ENCODE measurements at regions not wholly inside any gene's neighbourhood (a gene's known extent, or its start where the extent isn't known, plus 50 kb on each side); places are given as distances from the start of the nearest gene placed in this dataset.

DNA sequence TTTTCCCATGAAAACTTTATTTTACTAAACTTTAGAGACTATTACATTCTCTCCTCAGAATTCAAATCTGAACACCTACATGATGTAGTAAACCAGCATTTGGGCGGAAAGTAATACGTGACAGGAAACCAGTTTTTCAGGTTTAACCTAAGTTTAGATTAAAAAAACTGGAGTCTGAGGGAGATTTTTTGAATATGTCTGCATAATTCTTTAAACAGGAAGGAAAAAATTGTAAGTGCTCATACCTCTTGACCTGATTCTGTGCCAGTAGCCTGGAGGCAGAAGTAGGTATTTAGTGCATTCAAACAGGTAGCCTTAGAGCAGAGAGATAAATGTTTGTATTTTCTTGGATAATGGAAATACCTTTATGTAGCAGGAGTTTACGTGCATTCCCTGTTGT, 224.3 kb downstream of the MDFIC start:
- TF ChIP-seq, protein P1, sequence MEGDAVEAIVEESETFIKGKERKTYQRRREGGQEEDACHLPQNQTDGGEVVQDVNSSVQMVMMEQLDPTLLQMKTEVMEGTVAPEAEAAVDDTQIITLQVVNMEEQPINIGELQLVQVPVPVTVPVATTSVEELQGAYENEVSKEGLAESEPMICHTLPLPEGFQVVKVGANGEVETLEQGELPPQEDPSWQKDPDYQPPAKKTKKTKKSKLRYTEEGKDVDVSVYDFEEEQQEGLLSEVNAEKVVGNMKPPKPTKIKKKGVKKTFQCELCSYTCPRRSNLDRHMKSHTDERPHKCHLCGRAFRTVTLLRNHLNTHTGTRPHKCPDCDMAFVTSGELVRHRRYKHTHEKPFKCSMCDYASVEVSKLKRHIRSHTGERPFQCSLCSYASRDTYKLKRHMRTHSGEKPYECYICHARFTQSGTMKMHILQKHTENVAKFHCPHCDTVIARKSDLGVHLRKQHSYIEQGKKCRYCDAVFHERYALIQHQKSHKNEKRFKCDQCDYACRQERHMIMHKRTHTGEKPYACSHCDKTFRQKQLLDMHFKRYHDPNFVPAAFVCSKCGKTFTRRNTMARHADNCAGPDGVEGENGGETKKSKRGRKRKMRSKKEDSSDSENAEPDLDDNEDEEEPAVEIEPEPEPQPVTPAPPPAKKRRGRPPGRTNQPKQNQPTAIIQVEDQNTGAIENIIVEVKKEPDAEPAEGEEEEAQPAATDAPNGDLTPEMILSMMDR (IDR thresholded peaks at IDR 0.05) = no peak
- TF ChIP-seq EZH2phosphoT487 (IDR thresholded peaks at IDR 0.05) = no peak
- TF ChIP-seq EZH2 (IDR thresholded peaks at IDR 0.05) = no peak
